Esophagus muscularis mucosa (tissue), 3 donors: ENCODE measurements at regions not wholly inside any gene's neighbourhood (a gene's known extent, or its start where the extent isn't known, plus 50 kb on each side); places are given as distances from the start of the nearest gene placed in this dataset.

Experiments used
- POLR2A ChIP-seq: fragments of 450-650 bp; IDR thresholded peaks from one replicate; pipeline ENCODE4 v1.6.1; 2017; ENCODE audit warnings: antibody characterized with exemption, moderate library complexity, mild to moderate bottlenecking, low read depth
- TF ChIP-seq, protein P1 (sequence below), 3 experiments: fragments of 200-600 bp in 2 of 3; fragments of 450-650 bp in 1 of 3; sonication (generic) in 2 of 3; IDR thresholded peaks; one replicate each; pipeline ENCODE4 v1.5.1; 2017 to 2019; ENCODE audit warnings: antibody characterized with exemption in 3 of 3, mild to moderate bottlenecking in 2 of 3, moderate library complexity in 1 of 3

DNA sequence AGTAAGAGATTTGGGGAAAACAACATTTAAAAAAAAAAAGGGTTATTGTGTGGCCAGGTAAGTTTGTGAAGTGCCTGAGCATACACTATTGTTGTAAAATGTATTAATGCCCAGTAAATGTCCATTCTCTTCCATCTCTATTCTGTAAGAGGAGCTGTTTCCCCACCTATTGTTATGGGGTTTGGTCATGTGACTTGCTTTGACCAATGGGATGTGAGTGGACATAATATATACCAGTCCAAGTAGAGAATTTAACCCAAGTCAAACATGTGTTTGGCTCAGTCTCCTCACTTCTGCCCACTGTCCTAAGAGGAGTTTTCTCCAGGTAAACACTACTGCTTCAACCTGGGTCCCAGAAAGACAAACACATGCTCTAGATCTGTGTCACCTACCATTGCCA lies 377.1 kb downstream of the FOXA2 start:
- no peak for TF ChIP-seq POLR2A
- TF ChIP-seq, protein P1, sequence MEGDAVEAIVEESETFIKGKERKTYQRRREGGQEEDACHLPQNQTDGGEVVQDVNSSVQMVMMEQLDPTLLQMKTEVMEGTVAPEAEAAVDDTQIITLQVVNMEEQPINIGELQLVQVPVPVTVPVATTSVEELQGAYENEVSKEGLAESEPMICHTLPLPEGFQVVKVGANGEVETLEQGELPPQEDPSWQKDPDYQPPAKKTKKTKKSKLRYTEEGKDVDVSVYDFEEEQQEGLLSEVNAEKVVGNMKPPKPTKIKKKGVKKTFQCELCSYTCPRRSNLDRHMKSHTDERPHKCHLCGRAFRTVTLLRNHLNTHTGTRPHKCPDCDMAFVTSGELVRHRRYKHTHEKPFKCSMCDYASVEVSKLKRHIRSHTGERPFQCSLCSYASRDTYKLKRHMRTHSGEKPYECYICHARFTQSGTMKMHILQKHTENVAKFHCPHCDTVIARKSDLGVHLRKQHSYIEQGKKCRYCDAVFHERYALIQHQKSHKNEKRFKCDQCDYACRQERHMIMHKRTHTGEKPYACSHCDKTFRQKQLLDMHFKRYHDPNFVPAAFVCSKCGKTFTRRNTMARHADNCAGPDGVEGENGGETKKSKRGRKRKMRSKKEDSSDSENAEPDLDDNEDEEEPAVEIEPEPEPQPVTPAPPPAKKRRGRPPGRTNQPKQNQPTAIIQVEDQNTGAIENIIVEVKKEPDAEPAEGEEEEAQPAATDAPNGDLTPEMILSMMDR (IDR thresholded peaks at IDR 0.05) = no peak
